Myocyte (in vitro differentiated cells): ENCODE measurements at regions not wholly inside any gene's neighbourhood (a gene's known extent, or its start where the extent isn't known, plus 50 kb on each side); places are given as distances from the start of the nearest gene placed in this dataset.

ENCODE experiments used
- DNase-seq: peaks from one replicate; pipeline ENCODE4 v3.0.0-alpha.2; 2012; ENCODE audit warnings: low read depth

DNA sequence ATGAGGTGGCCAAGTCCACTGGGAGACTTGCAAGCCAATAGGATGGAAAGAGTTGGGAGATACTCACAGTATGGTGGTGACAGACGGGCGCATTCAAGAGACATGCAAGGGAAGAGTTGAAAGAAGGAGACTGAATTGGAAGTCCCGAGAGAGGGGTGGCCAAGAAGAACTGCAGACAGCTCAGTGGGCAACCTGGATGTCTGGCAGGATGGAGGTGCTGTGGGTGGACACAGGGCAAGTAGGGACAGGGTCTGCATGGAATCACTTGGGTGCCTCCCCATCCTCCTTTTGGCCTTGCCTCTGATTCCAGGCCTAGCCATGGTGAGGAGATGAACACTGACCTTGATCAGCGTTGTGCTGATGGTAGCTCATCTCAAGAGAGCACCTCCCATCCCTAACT is 235.7 kb upstream of the COPS8 start:
- no peak for DNase-seq

DNA sequence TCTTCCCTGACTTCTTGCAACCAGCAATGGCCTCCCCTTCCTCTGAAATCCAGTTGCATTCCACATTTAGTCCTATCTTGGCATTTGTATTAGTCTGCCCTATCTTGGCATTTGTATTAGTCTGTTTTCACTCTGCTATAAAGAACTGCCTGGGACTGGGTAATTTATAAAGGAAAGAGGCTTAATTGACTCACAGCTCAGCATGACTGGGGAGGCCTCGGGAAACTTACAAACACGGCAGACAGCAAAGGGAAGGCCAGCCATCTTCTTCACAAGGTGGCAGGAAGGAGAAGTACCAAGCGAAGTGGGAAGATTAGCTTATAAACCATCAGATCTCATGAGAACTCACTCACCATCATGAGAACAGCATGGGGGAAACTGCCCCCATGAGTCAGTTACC is 234.5 kb upstream of the COPS8 start:
- no peak for DNase-seq

DNA sequence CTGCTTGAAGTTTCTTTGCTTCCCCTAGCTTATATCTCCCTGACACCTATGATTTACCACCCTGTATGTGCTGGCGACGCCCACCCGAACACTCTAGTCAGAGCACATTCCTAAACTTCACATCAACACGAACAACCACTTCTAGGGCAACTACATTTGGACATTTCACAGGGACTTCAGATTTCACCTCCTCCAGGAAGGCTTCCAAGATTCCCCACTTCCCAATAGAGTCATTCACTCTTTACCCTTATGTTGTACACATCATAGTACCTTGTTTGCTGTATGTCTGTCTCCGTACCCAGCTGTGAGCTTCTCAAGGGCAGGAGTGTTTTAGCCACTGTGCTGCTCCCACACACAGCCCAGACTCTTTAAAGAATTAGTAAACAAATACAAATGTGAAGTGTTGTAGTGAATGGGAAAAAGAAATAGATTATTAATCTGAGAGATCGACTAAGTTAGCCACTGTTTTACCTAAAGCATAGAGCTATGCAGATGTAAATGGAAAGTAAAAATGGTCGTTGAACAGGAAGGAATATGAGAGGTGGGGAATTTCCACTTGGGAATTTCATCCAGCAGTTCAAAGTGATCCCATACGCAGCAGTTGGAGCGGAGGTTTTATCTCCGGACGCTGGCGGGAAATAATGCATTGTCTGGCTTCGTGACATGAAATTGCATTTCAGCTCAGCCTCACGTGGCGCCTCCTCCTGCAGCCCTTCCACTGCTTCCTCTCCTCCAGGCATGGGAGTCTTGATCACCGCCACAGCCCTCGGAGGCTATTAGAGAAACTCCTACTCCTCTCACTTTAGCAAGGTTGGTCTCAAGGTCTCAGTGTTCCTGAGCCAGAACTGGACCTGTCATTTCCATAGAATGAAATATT is 233.4 kb upstream of the COPS8 start:
- no peak for DNase-seq

DNA sequence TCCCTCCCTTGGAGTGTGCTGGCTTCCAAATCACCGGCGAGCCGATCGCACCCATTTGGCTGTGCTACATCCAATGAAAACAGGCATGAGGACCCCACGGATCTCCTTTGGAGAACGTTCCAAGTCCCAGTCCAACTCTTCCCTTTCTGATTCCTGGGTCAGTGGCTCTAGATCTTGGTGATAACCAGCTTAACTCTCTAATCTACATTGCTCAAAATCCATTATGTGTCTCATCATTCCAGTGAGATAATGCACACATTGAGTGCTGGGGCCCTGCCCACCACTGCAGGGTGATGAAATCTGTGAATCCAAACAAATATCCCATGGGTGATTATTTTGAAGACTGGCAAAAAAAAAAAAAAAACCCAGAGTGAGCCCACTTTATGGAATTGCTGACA is 232.7 kb upstream of the COPS8 start:
- no peak for DNase-seq

DNA sequence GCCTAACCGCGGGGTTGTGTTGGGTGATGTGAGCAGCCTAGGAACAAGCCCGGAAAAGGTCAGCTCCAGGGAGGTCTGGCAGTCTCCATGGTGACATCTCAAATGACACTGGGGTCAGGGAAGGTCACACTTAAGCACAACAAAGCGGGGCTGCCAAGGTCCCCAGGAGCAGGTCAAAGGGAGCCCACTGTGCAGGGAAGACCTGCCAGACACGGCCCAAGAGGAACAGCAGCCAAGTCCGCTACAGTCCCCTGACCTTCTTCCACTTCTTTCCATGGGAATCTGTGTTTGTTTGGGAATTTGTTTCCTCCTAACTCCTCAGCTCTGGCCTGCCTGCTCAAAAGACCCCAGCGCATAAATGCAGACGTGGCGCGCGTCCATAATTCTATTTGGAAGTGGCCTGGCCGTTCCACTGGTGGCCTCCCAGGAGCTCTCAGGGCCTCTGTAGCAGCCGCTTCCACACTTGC is 232.1 kb upstream of the COPS8 start:
- DNase-seq = no peak

DNA sequence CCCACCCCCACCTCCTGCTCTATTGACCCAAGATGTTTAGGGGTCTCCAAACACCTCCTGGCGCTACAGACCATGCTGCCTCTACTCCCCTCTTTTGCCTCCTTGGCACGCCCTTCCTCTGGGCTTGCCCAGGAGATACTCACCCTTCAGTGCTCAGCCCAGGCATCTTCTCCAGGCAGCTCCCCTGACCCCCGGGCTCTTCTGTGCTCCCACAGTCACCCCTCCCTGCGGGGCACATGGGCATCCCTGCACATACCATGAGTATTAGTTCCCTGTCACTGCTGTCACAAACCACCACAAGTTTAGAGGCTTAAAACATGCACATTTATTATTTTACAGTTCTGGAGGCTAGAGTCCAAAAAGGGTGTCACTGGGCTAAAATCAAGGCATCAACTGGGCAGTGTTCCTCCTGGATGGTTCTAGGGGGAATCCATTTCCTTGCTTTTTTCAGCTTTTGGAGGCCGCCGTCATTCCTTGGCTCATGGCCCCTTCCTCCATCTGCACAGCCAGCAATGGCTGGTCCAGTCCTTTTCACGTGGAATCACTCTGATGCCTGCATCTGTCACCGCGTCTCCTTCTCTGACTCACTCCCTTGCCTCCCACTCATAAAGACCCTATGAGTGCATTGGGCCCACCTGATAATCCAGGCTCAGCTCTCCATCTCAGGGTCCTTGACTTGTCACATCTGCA is 230.4 kb upstream of the COPS8 start:
- DNase-seq = no peak

DNA sequence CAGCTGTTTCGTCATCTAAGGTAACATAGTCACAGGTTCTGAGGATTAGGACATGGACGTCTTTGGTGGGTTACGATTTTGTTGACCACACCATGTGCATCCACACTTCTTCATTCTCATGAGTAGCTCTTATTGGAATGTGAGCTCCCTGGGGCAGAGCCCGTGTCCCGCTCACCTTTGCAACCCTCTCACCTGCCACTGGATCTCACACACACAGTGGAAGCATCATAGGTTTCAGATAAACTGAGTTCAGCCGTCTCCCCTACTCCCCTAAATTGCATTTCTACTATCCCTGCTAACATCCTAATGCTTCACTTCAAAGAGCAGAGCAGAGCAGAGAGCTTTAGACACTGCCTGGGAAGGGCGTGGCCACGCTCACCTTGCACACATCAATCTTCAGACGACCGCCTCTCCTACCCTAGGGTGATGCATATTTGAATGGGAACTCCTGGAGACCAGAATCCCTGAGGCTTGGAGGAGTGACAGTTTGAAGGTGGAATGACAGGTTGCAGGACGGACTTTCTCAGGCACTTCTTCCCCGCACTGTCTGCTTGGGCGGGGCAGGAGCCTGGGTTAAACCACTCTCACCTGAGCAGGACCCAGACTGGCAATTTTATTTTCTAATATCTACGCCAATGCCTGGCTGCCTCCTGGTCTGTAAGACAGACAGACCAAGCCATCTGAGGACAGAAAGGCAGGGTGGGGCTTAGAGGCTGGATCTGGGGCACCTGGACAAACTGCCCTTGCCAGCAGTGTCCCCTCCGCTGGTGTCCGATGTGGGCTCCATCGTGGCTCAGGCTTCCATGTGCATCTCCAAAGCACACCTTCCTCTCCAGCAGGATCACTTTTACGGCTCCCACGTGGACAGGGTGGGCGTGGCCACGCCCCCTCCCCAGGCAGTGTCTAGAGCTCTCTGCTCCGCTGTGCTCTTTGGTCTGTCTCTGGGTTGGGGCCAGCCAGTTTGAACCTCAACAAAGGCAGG is 229.5 kb upstream of the COPS8 start:
- DNase-seq = no peak

DNA sequence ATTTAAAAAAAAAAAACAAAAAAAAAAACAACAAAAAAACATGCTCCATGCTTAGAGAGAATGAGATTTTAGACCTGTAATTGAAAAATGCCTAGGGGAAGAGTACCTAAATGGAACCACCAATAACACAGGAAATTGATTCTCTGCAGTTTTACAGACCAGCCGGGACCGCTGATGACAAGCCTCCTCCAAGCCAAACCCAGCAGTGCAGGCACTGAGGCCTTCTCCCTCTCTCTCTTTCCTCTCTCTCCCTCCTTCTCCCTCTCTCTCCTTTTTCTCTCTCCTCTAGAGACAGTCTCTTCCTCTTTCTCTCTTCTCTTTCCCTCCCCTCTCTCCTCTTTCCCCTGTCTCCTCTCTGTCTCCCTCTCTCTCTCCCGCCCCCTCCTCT is 228.8 kb upstream of the COPS8 start:
- DNase-seq = no peak

DNA sequence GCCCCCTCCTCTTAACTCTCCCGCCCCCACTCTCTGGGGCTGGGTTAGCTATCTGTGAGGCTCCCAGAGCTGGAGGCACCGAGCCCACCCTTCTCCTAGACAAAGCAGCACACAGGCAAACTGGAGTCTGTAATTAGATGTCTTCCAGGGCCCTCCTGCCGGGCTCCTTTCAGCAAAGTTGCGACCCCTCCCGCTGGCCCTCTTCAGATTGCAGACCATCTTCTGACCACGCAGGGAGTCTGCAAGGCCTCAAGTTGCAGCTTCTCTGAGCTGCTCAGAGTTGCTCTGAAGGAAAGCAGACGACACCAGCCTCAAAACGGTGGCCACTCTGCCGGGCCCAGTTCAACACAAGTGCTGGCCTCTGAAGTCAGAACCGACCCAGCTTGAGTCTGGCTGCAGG is 228.4 kb upstream of the COPS8 start:
- no peak for DNase-seq

DNA sequence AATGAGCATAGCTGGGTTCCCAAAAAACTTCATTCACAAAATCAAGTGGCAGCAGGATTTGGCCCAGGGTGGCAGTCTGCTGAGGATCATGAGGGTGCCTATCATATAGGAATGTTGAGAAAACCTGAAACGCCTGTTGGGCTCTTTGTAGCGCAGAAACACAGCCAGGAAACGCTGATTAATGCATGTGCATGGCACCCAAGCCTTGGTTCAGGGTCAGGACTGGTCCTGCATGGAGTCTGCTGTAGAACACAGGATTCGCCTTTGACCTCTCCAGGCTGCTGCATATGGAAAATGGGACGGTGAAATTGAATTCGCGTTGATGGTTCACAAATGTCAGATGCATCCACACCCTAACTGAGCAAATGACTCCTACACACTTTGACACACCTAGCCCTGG is 227.9 kb upstream of the COPS8 start:
- no peak for DNase-seq

DNA sequence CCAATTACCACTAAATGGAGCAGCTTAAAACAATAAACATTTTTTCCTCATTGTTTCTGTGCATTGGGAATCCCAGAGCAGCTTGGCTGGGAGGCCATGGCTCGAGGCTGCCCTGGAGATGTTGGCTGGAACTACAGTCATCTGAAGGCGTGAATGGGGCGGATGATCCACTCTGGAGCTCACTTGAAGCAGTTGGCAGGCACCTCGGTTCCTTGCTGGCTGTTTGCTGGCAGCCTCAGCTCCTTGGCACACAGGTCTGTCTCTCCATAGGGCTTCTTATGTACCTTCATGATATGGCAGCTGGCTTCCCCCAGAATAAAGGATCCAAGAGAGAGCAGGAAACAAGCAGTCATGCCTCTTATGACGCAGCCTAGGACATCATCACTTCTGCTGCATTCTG is 227.0 kb upstream of the COPS8 start:
- no peak for DNase-seq

DNA sequence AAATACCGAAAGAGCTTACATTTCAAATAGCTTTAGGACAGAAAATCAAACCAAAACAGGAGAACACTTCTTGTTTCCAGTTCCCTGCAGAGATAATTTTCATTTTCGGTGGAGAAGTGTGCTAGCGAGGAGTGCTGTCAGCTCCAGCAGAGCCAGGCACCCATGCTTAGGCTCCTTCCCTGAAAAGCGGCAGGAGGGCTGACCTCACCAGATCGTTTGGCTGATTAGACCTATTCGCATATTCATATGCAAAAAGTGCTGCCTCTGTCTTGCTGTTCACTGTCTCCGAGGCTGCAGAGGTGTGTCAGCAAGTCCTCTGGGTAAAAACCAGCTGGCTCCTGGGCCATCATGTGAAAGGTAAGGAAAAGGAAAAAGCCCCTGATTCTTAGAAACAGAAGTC is 225.8 kb upstream of the COPS8 start:
- DNase-seq = no peak

DNA sequence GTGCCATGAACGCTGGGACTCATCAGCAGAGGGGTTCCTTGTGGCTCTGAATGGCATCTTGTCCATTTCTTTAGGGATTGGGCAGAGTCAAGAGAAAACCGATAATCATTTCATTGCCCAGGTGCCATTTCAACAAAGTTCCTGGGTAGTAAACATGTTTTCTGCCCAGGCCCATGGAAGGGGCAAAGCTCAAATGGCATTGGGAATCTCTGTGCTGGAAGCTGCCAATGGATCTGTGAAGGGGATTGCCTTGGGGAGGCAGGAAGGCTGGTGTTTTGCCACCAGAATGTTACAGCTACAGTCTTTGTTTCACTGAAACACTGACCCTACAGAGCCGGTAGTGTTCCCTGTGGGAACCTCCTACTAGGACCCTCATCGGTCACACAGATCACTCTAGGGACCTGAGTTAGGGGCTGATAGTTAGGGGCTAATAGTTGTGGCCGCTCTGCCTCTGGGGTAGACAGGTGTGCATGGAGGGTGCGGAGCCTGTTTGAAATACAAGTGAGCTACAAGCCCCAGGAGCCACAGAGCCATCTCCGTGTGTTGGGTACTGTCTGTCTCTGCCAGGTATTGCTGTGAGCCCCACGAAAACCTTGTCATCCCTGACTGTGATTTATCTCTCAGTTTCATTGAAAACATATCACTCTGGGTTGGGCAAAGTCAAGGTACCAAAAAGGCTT is 224.4 kb upstream of the COPS8 start:
- no peak for DNase-seq

DNA sequence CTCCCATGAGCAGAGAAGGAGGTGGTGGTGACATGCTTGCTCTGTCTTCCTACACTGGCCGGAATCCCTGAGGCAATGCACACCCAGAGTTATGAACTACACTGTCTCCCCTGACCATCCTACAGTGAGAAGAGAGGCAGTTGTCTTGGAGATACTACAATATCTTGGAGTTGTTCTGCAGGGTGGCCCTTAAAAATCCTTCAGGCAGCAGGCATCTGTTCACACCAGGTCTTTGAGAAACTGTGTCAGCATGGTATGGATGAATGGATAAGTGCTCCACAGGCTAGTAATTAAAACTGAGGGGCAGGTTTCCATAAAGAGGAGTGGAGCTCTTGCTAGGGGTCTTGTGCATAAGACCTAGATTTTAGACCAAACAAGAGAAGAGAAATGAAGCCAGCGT is 223.7 kb upstream of the COPS8 start:
- DNase-seq = no peak

DNA sequence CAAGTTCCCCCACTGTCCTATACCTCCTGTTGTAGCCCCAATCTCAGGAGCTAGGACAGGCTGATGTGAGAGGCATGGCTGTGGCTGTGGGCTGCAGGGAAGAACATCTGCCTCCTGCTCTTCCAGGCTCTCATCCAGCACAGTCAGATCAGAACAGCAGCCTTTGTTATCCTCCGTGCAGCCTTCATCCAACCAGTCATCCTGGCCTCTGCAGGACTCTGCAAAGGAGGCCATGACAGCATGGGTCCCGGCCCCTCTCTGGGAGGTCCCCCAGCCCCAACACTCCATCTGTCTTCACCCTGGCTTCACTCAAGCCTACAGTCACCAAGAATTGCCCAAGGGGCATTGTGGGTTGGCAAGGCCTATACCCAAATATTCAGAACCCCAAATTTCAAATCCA is 223.2 kb upstream of the COPS8 start:
- DNase-seq = no peak

DNA sequence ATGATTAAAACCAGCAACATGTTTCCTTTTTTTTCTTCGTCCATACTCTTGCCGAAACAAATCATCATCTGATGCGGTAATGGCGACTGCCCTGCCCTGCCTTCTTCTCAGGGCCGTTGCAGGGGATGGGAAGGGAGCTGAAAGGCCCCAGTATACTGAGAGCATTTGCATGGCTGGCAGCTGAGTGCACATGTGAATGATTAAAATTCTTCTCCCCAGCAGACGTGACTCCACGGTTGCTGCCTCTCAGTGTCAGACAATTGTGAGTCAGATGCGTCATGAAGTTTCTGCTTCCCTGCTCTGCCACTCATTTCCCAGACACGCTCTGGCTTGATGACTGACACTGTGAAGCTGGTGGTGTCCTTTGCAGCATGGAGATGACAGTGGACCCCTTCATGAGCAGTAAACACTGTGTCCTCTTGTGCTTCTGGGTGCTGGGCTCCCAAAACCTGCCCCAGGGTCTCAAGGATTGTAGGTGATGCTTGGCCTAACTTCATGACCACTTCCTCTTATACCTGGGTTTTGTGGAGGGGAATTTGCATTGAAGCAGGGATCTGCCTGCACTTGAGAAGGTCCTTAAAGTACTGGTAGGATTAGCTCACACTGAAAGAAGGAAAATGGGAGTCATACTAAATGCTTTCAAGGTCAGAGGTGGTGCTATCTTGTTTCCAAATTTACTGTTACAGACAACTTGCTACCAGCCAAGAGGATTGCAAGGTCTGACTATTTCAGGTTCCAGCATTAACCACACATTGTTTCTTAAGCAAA is 222.5 kb upstream of the COPS8 start:
- DNase-seq = peak; percentile 56

DNA sequence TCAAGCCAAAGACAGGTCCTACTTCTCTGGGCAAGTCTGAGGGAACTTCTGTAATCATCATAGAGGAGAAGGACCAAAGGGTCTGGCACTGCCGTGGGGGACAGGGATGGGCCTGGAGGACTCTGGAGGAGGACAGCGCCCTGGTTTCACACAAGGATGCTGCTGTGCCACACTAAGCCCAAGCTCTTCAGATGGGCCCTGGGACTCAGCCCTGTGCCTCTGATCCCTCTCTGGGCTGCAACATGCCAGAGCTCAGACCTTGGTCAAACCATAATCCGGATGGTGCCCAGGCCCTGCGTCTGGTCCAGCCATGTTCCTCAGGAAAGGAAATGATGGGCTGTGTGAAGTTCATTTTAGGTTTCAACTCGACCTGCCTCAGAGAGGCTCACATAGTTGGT is 222.0 kb upstream of the COPS8 start:
- no peak for DNase-seq

DNA sequence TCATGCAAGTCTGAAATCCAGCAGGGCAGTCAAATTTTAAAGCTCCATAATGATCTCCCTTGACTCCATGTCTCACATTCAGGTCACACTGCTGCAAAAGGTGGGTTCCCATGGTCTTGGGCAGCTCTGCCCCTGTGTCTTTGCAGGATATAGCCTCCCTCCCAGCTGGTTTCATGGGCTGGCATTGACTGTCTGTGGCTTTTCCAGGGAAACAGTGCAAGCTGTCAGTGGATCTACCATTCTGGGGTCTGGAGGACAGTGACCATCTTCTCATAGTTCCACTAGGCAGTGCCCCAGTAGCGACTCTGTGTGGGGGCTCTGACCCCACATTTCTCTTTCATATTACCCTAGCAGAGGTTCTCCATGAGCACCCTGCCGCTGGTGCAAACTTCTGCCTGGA is 220.6 kb upstream of the COPS8 start:
- no peak for DNase-seq

DNA sequence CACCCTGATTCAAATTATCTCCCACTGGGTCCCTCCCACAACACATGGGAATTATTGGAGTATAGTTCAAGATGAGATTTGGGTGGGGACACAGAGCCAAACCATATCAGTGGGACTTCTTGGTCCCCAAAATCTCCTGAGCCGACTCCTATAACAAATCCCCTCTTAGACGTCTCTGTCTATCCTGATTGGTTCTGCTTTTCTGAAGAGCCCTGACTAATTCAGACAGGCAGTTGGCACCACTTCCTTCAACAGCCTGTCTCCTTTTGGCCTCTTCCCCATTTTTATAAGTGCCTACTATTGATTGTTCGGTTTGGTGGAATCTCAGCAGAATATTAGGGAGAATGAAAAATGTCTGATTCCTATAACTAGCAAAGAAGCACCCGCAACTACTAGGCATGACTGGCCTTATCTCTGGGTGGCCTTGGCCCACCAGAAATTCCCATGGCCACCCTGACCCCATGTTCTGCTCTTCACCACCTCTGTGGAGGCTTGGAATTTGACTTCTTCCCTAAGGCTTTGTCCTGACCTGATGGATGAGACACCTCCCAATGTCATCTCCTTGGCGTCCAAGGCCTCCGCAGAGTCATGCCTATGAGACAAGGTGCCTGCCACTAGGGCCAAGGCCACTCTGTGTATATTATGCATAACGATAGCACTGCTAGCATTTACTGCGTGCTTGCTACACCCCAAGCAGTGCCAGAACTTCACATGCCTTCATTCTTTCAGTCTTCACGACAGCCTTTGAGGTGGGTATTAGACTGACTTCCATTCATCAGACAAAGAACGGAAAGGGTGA is 218.9 kb upstream of the COPS8 start:
- no peak for DNase-seq
